ENCODE measurements at regions not wholly inside any gene's neighbourhood (a gene's known extent, or its start where the extent isn't known, plus 50 kb on each side); places are given as distances from the start of the nearest gene placed in this dataset.

DNA sequence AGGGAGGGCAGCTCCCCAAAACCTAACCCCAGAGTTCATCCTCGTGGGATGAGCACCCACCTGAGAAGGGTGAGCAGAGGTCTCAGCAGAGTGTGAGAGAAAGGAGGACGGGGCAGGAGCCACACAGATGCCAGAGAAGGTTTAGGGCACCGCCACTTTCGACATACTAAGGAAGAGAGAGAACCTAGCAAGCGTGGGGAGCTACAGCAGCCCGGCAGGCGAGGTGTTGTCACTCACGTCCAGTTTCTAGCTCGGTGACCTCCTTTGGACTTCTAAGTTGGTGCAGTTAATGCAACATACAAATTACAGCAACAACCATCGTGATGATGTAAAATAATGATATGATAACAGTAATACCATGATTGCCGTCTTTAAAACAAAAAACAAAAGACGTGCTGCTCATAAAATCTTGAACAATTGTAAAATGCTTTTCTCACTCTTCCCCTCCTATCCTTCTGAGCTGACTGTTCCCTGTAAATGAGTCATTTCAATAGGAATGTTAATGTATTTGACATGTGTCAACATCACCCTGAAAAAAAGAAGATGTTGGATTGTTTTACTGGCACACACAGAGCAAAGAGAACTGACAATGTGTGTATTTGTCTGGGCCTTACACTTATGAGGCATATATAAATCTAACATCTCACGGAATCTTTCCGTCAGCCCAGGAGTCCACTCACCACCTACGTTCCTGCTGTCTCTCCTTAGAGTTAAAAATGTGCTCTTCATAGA lies 158.2 kb upstream of the MAF start:
- ChIA-PET CTCF (interaction anchor here (0.5 to 1.4 kb wide), 5 partner anchors 8 to 1261 kb away, joined by 3 to 4 read pairs (median 3); no protein-coding TSS in a partner anchor), POLR2A (interaction anchor here (0.7 to 1.0 kb wide), 4 partner anchors 16 to 359 kb away, joined by 3 to 7 read pairs (median 4); no protein-coding TSS in a partner anchor)
- Mint-ChIP-seq H3K36me3 (ENCODE audit: insufficient read depth, unreplicated experiment) (no peaks in the 10 kb centered on the region), H3K4me3 (ENCODE audit: unreplicated experiment) (peak overlapping the region; percentile 35), H3K27me3 (ENCODE audit: insufficient read depth, unreplicated experiment) (no peaks in the 10 kb centered on the region), H3K27ac (ENCODE audit: low read depth, unreplicated experiment) (peak overlapping the region; percentile 30), H3K4me1 (ENCODE audit: insufficient read depth, unreplicated experiment) (peaks cover 34% of the 10 kb centered on the region), H3K9me3 (ENCODE audit: unreplicated experiment) (no peaks in the 10 kb centered on the region)
- intact Hi-C loops (cut with micrococcal nuclease), result loop anchor here (5.0 kb wide), 1 partner anchor 156 kb away; the partner anchor contains the start of gene MAF
- TF ChIP-seq, protein P1, sequence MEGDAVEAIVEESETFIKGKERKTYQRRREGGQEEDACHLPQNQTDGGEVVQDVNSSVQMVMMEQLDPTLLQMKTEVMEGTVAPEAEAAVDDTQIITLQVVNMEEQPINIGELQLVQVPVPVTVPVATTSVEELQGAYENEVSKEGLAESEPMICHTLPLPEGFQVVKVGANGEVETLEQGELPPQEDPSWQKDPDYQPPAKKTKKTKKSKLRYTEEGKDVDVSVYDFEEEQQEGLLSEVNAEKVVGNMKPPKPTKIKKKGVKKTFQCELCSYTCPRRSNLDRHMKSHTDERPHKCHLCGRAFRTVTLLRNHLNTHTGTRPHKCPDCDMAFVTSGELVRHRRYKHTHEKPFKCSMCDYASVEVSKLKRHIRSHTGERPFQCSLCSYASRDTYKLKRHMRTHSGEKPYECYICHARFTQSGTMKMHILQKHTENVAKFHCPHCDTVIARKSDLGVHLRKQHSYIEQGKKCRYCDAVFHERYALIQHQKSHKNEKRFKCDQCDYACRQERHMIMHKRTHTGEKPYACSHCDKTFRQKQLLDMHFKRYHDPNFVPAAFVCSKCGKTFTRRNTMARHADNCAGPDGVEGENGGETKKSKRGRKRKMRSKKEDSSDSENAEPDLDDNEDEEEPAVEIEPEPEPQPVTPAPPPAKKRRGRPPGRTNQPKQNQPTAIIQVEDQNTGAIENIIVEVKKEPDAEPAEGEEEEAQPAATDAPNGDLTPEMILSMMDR (IDR thresholded peaks at IDR 0.05; ENCODE audit: unreplicated experiment), result no peak
- DNase-seq (ENCODE audit: unreplicated experiment), result peak; percentile 51
- no TSS peak for BruUV-seq (replicated peaks)

DNA sequence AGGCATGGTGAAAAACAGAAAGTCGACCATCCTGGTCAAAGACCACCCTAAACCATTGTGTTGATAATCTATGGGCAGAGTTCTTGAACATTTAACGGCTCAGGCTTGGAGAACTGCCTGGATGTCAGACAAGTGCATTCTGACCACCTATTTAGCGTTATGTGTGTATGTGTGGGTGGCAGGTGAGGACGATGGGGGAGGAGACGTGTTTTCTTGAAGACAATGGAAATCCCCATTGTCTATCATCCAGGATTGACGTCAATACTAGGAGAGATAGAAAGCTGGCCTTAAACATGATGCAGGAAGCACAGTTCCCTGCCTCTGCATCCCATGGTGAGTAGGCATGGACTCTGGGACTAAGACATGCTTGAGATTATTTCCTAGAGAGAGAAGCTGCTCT lies 157.4 kb upstream of the MAF start:
- Mint-ChIP-seq H3K4me3 (ENCODE audit: unreplicated experiment) (no peak overlapping the region), H3K27ac (ENCODE audit: low read depth, unreplicated experiment) (peak overlapping the region; percentile 30), H3K36me3 (ENCODE audit: insufficient read depth, unreplicated experiment) (no peaks in the 10 kb centered on the region), H3K27me3 (ENCODE audit: insufficient read depth, unreplicated experiment) (no peaks in the 10 kb centered on the region), H3K9me3 (ENCODE audit: unreplicated experiment) (no peaks in the 10 kb centered on the region), H3K4me1 (ENCODE audit: insufficient read depth, unreplicated experiment) (peaks cover 36% of the 10 kb centered on the region)
- ChIA-PET POLR2A (interaction anchor here (0.6 to 1.0 kb wide), 4 partner anchors 16 to 171 kb away, joined by 3 to 7 read pairs (median 4); no protein-coding TSS in a partner anchor), CTCF (interaction anchor here (0.5 to 1.4 kb wide), 3 partner anchors 9 to 1056 kb away, joined by 3 to 4 read pairs (median 3); no protein-coding TSS in a partner anchor)
- TF ChIP-seq, protein P1 (IDR thresholded peaks at IDR 0.05; ENCODE audit: unreplicated experiment), result no peak
- intact Hi-C loops (cut with micrococcal nuclease), result loop anchor here (5.0 kb wide), 1 partner anchor 156 kb away; the partner anchor contains the start of gene MAF
- no TSS peak for BruUV-seq (replicated peaks)
- no peak for DNase-seq (ENCODE audit: unreplicated experiment)

DNA sequence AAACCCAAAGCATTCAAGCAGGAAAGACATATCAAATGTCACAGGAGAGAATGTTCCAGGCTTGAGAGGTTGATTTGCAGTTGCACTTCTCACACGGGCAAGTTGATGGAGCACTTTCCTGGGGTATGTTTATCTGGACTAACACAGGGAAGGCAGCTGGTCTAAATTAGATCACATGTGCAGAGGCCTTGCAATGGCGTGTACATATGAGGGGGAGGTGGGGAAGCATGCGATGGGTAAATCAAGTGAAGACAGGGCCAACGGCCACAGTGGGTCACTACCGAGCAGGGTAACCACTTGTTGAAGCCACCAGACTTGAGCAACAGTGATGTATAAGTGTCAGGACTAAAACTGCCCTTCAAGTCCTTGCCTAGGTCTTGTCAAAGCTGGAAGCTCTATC lies 156.6 kb upstream of the MAF start:
- Mint-ChIP-seq H3K27ac (ENCODE audit: low read depth, unreplicated experiment) (peak overlapping the region; percentile 73), H3K4me3 (ENCODE audit: unreplicated experiment) (no peak overlapping the region), H3K36me3 (ENCODE audit: insufficient read depth, unreplicated experiment) (no peaks in the 10 kb centered on the region), H3K4me1 (ENCODE audit: insufficient read depth, unreplicated experiment) (peaks cover 44% of the 10 kb centered on the region), H3K27me3 (ENCODE audit: insufficient read depth, unreplicated experiment) (no peaks in the 10 kb centered on the region), H3K9me3 (ENCODE audit: unreplicated experiment) (no peaks in the 10 kb centered on the region)
- intact Hi-C loops (cut with micrococcal nuclease), result loop anchor here (5.0 kb wide), 1 partner anchor 155 kb away; the partner anchor contains the start of gene MAF
- ChIA-PET POLR2A (no interaction called here), CTCF (interaction anchor here (1.4 kb wide), 2 partner anchors 10 to 12 kb away, joined by 3 to 4 read pairs; no protein-coding TSS in a partner anchor)
- TF ChIP-seq, protein P1 (IDR thresholded peaks at IDR 0.05; ENCODE audit: unreplicated experiment), result no peak
- BruUV-seq (replicated peaks), result no TSS peak
- DNase-seq (ENCODE audit: unreplicated experiment), result no peak

DNA sequence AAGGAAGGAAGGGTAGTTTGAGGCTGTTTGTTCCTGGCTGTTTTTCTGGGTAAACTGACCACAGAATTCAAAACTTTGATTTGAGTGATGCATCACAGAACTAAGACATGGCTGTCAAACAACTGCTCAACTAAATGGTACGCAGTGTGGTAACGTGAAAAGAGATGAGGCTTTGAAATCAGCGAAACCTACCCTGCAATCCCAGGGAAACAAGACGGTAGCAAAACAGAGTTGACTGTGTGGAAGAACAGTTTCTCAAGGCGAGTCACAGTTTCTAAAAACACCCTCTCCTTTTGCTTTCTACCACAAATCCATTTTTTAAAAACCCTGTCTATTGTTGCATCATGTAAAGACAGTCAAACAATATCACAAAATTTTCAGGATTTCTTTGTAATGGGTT lies 156.0 kb upstream of the MAF start:
- intact Hi-C loops (cut with micrococcal nuclease), result loop anchor here (5.0 kb wide), 1 partner anchor 154 kb away; the partner anchor contains the start of gene MAF
- POLR2A ChIA-PET, result no interaction called here
- CTCF ChIA-PET, result interaction anchor here (1.4 kb wide), 1 partner anchor 13 kb away, joined by 4 read pairs; no protein-coding TSS in a partner anchor
- H3K36me3 Mint-ChIP-seq (ENCODE audit: insufficient read depth, unreplicated experiment), result no peaks in the 10 kb centered on the region
- H3K4me3 Mint-ChIP-seq (ENCODE audit: unreplicated experiment), result no peak overlapping the region
- H3K27ac Mint-ChIP-seq (ENCODE audit: low read depth, unreplicated experiment), result peak overlapping the region; percentile 73
- no peaks in the 10 kb centered on the region for H3K27me3 Mint-ChIP-seq (ENCODE audit: insufficient read depth, unreplicated experiment)
- TF ChIP-seq, protein P1 (IDR thresholded peaks at IDR 0.05; ENCODE audit: unreplicated experiment), result no peak
- no peak for DNase-seq (ENCODE audit: unreplicated experiment)
- H3K9me3 Mint-ChIP-seq (ENCODE audit: unreplicated experiment), result no peaks in the 10 kb centered on the region
- no TSS peak for BruUV-seq (replicated peaks)
- H3K4me1 Mint-ChIP-seq (ENCODE audit: insufficient read depth, unreplicated experiment), result peaks cover 49% of the 10 kb centered on the region

Data from MCF 10A (cell line).